SJSA1 (cell line): ENCODE measurements at regions not wholly inside any gene's neighbourhood (a gene's known extent, or its start where the extent isn't known, plus 50 kb on each side); places are given as distances from the start of the nearest gene placed in this dataset.
A peak's percentile ranks its signal among the peaks of the same experiment; 100 is the strongest.

ENCODE experiments used
- DNase-seq, 2 experiments: peaks; one replicate each; pipeline ENCODE4 v3.0.0-alpha.2; 2015 to 2020; ENCODE audit warnings: low spot score in 2 of 2, low read depth in 1 of 2
- H3K27ac ChIP-seq: fragments of 250-450 bp; sonication (Bioruptor Pico); 2 replicates; pipeline ENCODE4 v1.5.1; 2020; ENCODE audit warnings: mild to moderate bottlenecking, moderate library complexity
- H3K27me3 ChIP-seq: fragments of 250-450 bp; sonication (Bioruptor Pico); replicated peaks from 2 replicates; pipeline ENCODE4 v1.5.1; 2020; ENCODE audit warnings: mild to moderate bottlenecking, moderate library complexity
- H3K36me3 ChIP-seq: fragments of 250-450 bp; sonication (Bioruptor Pico); 2 replicates; pipeline ENCODE4 v1.5.1; 2020; ENCODE audit warnings: mild to moderate bottlenecking
- H3K4me1 ChIP-seq: fragments of 250-450 bp; sonication (Bioruptor Pico); replicated peaks from 2 replicates; pipeline ENCODE4 v1.6.1; 2021; ENCODE audit warnings: mild to moderate bottlenecking
- H3K4me3 ChIP-seq: fragments of 250-450 bp; sonication (Bioruptor Pico); 2 replicates; pipeline ENCODE4 v1.5.1; 2020; ENCODE audit warnings: mild to moderate bottlenecking
- H3K9me3 ChIP-seq: fragments of 250-450 bp; sonication (Bioruptor Pico); replicated peaks from 2 replicates; pipeline ENCODE4 v1.5.1; 2020; ENCODE audit warnings: mild to moderate bottlenecking

DNA sequence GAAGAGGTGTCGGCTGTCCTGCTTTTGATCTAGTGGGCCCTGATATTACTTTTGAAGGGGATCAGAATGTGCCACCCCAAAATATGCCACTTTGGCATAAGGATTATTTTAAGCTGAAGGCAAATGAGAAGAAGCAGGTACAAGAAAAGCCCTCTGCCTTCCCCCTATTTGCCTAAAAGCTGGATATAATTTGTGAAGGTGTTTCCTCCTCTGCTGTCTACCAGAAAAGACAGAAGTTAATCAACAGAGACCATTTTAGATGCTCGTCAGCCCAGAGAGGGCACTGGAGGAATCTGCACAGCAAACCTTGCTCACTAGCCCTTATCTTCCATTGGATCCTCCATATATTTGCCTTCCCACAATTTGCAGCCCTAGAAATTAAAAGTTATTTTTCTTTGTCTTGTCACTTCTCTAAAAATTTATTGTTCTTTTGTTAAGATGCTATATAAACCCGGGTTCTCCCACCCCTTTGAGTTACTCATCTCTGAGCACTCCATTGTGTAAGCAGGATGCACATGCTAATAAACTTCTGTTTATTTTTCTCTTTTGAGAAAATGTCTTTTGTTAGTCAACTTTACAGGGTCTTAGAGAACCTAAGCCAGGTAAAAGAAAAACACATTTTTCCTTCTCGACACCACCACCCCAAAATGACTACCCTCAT is 163.2 kb upstream of the SLC1A4 start:
- Histone ChIP-seq H3K27ac (no peak overlapping the region), H3K36me3 (no peaks in the 10 kb centered on the region), H3K4me3 (no peak overlapping the region), H3K27me3 (no peaks in the 10 kb centered on the region), H3K4me1 (peaks cover 16% of the 10 kb centered on the region), H3K9me3 (no peaks in the 10 kb centered on the region)
- peak in 1 of 2 experiments; percentile 54 for DNase-seq

DNA sequence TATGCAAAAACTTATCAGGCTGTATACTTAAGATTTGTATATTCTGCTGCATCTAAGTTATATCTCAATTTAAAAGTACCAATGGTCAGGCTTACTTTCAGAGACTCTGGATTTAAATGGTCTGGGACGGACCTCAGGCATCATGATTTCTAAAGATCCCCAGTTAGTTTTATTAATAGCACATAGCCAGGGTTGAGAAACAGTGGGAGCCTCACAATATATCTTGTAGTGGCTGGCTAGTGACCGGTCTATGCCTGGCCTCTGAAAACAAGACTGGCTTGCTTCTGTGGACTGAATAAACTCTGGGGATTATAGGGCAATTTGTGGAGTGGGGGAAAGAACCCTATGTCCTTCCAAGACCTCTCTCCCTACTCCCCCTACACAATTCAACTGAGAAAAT is 162.5 kb upstream of the SLC1A4 start:
- H3K36me3 ChIP-seq = no peaks in the 10 kb centered on the region
- no peak for DNase-seq
- H3K27me3 ChIP-seq = no peaks in the 10 kb centered on the region
- H3K4me1 ChIP-seq = peaks cover 22% of the 10 kb centered on the region
- no peak overlapping the region for H3K27ac ChIP-seq
- H3K9me3 ChIP-seq = no peaks in the 10 kb centered on the region
- H3K4me3 ChIP-seq = no peak overlapping the region

DNA sequence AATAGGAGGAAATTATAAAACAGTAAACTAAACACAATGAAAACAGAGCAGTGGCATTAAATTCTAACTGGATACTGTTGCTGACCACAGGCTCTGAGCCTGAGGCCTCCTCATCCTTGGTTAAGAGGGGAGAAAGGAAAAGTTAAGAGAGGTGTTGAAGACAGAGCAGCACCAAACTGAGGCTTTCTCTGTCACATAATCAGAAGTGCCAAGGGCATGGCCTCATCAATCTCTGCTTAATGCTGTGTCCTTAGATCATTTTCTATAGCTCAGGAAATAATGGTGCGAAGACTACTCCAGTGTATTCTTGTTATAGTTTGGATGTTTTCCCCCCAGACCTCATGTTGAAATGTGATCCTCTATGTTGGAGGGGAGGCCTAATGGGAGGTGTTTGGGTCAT is 160.9 kb upstream of the SLC1A4 start:
- Histone ChIP-seq H3K36me3 (no peaks in the 10 kb centered on the region), H3K27me3 (no peaks in the 10 kb centered on the region), H3K9me3 (no peaks in the 10 kb centered on the region), H3K4me1 (peaks cover 38% of the 10 kb centered on the region), H3K27ac (no peak overlapping the region), H3K4me3 (no peak overlapping the region)
- no peak for DNase-seq

DNA sequence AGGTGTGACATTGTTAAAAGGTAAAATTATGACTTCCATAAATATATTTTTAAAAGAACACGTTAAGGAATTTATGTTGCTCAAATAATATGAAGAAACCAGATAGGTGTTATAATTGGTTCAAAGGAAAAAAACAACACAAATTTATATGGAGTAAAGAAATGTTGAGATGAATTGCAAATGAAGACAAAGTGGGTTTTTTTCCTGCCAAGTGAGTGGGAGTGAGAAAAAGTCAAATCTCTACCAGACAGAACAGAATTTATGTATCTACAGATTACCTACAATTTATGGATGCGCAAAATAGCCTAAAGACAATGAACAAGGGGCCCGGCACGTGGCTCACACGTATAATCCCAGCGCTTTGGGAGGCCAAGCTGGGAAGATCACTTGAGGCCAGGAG is 159.7 kb upstream of the SLC1A4 start:
- peaks cover 38% of the 10 kb centered on the region for H3K4me1 ChIP-seq
- H3K27ac ChIP-seq = no peak overlapping the region
- H3K27me3 ChIP-seq = no peaks in the 10 kb centered on the region
- H3K36me3 ChIP-seq = no peaks in the 10 kb centered on the region
- H3K9me3 ChIP-seq = no peaks in the 10 kb centered on the region
- no peak for DNase-seq
- no peak overlapping the region for H3K4me3 ChIP-seq

DNA sequence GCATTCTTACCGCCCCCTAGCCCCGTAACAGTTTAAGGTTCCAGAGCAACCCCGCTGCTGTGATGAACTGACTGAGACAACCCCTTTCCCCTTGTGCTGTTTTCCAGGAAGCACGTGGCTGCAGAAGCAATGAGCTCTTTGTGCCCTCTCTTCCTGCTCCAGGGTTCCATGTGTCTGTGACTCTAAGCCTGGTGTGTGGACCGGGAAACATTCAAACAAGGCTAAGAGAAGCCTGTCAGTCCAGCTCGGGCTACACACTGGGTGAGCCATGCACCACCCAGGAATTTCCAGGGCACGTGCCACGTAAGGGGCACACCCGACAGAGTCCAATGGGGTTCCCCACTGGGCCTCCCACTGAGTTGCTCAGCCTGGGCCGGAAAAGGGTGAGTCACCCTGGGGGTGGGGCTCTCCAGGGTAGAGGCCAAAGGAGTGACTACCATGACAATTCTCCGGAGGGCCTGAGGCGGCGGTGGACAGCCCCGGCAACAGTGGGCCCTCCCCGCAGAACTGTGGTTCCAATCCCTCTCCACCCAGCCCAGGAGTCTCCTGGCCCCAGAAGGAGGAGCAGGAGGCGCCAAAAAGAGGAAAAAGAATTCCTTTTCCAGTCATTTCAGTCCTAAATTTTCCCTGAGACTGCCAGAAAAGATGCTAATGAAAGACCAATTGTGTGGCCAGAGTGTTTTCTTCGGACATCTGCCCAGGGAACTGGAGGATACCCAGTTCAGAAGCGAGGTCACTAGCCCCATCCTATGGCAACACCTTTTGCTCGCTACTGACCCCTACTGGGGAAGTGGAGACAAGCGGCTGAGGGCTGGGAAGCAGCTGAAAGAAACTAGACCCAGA is 157.8 kb upstream of the SLC1A4 start:
- no peak overlapping the region for H3K4me3 ChIP-seq
- no peaks in the 10 kb centered on the region for H3K9me3 ChIP-seq
- H3K27me3 ChIP-seq = no peaks in the 10 kb centered on the region
- H3K4me1 ChIP-seq = peaks cover 34% of the 10 kb centered on the region
- H3K36me3 ChIP-seq = no peaks in the 10 kb centered on the region
- peak; percentile 99 to 100 for DNase-seq
- peak overlapping the region; percentile 66 for H3K27ac ChIP-seq

DNA sequence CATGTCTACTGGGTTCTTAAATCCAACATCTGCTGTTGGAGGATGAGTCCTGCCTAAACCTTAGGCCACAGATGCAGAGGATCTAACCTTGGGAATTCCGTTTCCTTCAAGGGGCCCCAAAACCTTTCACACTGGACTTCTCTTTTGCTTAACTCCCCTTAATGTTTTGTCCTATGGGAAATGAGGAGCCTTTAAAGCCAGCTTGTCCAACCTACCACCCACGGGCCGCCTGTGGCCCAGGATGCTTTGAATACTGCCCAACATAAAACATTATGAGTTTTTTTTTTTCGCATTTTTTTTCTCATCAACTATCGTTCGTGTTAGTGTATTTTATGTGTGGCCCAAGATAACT is 157.2 kb upstream of the SLC1A4 start:
- H3K36me3 ChIP-seq = no peaks in the 10 kb centered on the region
- no peaks in the 10 kb centered on the region for H3K27me3 ChIP-seq
- DNase-seq = no peak
- no peak overlapping the region for H3K4me3 ChIP-seq
- H3K4me1 ChIP-seq = peaks cover 37% of the 10 kb centered on the region
- no peaks in the 10 kb centered on the region for H3K9me3 ChIP-seq
- H3K27ac ChIP-seq = peak overlapping the region; percentile 66

DNA sequence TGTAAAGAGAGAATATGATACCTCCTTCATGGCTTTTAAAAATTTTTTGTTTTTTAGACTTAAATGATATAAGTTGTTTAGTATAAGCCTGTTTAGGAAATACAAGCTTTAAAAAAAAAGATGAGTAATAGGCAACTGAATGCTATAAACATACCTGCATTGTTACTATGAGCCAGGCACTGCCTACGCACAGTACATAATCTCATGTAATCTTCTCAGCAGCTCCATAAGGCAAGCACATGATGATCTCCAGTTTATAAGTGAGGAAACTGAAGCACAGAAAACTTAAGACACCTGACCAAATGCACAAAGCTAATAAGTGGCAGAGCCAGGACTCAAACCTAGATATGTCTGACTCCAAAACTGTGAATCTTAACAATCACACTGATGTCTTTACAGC is 156.3 kb upstream of the SLC1A4 start:
- Histone ChIP-seq H3K36me3 (no peaks in the 10 kb centered on the region), H3K27ac (no peak overlapping the region), H3K9me3 (no peaks in the 10 kb centered on the region), H3K4me3 (no peak overlapping the region), H3K4me1 (peaks cover 47% of the 10 kb centered on the region), H3K27me3 (no peaks in the 10 kb centered on the region)
- DNase-seq = no peak

DNA sequence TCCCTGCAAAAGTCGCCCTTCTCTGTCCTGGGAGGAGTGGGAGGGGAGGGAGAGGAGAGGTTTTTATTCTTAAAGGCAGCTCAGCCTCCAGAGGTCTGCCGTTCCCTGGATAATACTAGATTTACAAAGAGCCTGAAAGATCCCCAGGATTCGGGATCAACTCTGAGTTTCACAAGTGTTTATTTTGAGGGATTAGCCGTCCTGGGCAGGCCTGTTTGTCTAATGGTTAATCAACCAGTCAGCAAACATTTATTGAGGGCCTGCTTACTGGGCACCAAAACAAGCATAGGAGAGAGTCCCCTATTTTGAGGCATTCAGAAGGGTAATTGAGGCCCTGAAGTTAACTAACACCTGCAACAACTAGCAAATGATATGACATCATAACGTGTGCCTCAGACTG is 152.6 kb upstream of the SLC1A4 start:
- no peak overlapping the region for H3K4me3 ChIP-seq
- H3K36me3 ChIP-seq = no peaks in the 10 kb centered on the region
- H3K27ac ChIP-seq = no peak overlapping the region
- no peaks in the 10 kb centered on the region for H3K27me3 ChIP-seq
- peaks cover 63% of the 10 kb centered on the region for H3K4me1 ChIP-seq
- DNase-seq = no peak
- H3K9me3 ChIP-seq = no peaks in the 10 kb centered on the region

DNA sequence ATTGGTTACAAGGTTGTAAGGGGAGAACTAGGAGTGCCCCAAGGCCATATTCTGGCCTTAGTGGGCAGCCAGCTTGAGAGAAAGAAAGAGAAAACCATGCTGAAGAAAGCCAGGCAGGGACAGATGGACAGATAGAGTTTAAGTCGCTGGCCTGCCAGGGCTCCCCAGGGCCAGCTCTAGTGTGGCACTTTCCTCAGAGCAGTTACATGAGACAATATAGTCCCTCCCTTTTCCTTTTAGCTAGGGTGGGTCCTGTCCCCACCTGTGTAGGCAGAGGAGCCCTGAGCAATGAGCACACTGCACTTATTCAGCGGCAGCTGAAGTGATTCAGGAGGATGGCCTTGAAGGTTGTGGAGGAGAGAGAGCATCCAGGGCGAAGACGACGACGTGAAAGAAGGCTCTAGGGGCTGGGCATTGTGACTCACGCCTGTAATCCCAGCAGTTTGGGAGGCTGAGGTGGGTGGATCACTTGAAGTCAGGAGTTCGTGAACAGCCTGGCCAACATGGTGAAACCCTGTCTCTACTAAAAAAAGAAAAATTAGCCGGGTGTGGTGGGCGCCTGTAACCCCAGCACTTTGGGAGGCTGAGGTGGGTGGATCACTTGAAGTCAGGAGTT is 152.0 kb upstream of the SLC1A4 start:
- Histone ChIP-seq H3K27ac (0 out of 2 replicates have a peak overlapping the region, but pooled peaks have one; percentile 62), H3K27me3 (no peaks in the 10 kb centered on the region), H3K9me3 (no peaks in the 10 kb centered on the region), H3K36me3 (no peaks in the 10 kb centered on the region), H3K4me1 (peaks cover 56% of the 10 kb centered on the region), H3K4me3 (no peak overlapping the region)
- peak in 1 of 2 experiments; percentile 23 for DNase-seq

DNA sequence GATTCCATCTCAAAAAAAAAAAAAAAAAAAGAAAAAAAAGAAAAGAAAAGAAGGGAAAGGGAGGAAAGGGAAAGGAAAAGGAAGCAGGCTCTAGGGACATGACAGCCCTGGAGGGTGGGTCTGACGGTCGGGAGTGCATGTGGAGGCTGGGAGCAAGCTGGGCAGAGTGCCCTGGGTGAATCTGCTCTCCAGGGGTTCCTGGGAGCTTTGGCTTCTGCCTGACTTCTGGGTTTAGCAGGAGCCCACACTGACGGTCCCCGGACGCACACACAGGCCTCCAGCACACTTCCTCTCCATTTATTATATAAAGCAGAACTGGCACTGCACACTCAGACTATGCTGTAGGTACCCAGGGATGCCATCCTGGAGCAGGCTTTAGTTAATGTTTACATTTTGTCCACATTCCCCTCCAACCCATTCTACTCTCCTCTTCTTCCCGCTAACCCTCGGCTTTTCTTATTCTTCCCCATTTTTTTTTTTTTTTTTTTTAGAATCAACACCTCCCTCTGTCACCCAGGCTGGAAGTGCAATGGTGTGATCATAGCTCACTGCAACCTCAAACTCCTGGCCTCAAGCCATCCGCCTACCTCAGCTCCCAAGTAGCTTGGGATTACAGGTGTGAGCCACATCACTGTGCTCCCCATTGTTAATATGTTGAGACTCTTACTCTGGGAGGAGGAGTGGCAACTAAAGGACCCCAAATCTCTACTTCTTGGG is 151.1 kb upstream of the SLC1A4 start:
- H3K27ac ChIP-seq = peak overlapping the region; percentile 62
- peak in 1 of 2 experiments; percentile 39 for DNase-seq
- no peak overlapping the region for H3K4me3 ChIP-seq
- peaks cover 47% of the 10 kb centered on the region for H3K4me1 ChIP-seq
- H3K27me3 ChIP-seq = no peaks in the 10 kb centered on the region
- H3K36me3 ChIP-seq = no peaks in the 10 kb centered on the region
- H3K9me3 ChIP-seq = no peaks in the 10 kb centered on the region

DNA sequence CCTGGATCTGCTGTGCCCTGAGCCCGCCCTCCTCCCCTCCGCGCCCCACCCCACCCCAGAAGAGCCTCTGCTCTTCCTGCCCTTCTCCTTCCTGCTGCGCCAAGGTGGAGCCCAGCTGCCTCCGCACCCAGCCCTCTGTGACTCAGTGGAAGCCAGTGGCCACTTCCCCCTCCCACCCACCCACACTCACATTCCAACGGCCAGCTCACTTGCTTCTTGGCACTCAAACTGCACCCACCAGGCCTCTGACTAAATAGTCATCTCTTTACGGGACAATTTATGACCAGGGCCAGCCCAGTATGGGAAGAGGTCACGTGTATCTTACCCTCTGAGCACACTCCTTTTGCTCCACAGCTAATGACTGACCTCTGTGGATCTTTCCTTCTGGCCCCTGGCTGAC is 150.4 kb upstream of the SLC1A4 start:
- Histone ChIP-seq H3K4me1 (peaks cover 46% of the 10 kb centered on the region), H3K27me3 (no peaks in the 10 kb centered on the region), H3K36me3 (no peaks in the 10 kb centered on the region), H3K4me3 (no peak overlapping the region), H3K9me3 (no peaks in the 10 kb centered on the region), H3K27ac (peak overlapping the region; percentile 81)
- DNase-seq = peak; percentile 68 to 92

DNA sequence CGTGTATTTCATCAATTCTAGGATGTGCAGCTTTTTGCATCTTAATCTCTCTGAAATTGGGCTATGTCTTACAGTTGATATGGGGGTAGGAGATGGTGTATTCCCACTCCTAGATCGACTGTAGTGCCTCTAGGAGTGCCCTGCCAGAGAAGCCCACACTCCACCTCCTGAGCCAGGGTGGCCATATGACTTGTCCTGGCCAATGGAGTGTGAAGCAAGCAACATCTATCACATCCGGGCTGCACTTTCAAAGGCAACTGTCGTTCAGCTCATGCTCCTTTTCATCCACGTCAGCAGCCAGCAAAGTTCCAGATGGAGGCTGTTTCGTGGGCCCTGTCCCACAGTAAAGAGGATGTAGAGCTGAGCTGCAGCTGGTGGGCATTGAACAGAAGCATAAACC is 149.4 kb upstream of the SLC1A4 start:
- no peaks in the 10 kb centered on the region for H3K9me3 ChIP-seq
- H3K27ac ChIP-seq = 0 out of 2 replicates have a peak overlapping the region, but pooled peaks have one; percentile 17
- H3K27me3 ChIP-seq = no peaks in the 10 kb centered on the region
- H3K36me3 ChIP-seq = no peaks in the 10 kb centered on the region
- no peak for DNase-seq
- peaks cover 46% of the 10 kb centered on the region for H3K4me1 ChIP-seq
- no peak overlapping the region for H3K4me3 ChIP-seq

DNA sequence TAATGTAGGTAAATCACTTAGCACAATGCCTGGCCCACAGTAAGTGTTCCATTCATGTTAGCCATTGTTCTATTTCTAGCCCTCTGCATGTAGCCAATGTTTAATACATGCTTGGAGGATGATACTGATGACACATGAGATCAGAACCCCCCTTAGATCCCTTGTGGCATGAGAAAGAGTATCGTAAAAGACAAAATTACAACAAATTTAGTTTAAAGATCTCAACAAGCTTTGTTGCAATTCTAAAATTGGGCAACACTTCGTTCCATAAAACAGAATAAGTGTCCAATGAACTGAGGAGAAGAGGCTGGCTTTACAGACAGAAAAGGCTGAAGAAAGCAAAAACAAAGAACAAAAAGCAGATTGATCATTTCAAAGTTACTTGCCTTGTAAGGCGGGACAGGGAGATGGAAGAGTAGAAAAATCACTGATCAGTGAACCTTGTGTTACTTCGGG is 148.7 kb upstream of the SLC1A4 start:
- Histone ChIP-seq H3K27me3 (no peaks in the 10 kb centered on the region), H3K4me1 (peaks cover 42% of the 10 kb centered on the region), H3K4me3 (no peak overlapping the region), H3K27ac (0 out of 2 replicates have a peak overlapping the region, but pooled peaks have one; percentile 17), H3K36me3 (no peaks in the 10 kb centered on the region), H3K9me3 (no peaks in the 10 kb centered on the region)
- no peak for DNase-seq
